SK-N-SH treated with all-trans-retinoic acid at 6 μM for 48 hours (cell line): ENCODE measurements at regions not wholly inside any gene's neighbourhood (a gene's known extent, or its start where the extent isn't known, plus 50 kb on each side); places are given as distances from the start of the nearest gene placed in this dataset.

Experiments used
- ATAC-seq: fragments of 200-7000 bp; cut with Tn5 transposase; 3 replicates; pipeline ENCODE4 v1.9.1; 2020; ENCODE audit warnings: mild to moderate bottlenecking, moderate library complexity
- ARNTL ChIP-seq: fragments of 450-650 bp; formaldehyde crosslinking; IDR thresholded peaks from 2 replicates; pipeline ENCODE4 v1.5.0; 2020; ENCODE audit warnings: low read depth, mild to moderate bottlenecking, moderate library complexity, borderline replicate concordance
- BACH2 ChIP-seq: fragments of 250-450 bp; sonication (Bioruptor Pico); IDR thresholded peaks from 2 replicates; pipeline ENCODE4 v1.9.0; 2021; ENCODE audit warnings: mild to moderate bottlenecking, borderline replicate concordance
- CSDC2 ChIP-seq: fragments of 250-450 bp; sonication (Bioruptor Pico); IDR thresholded peaks from 2 replicates; pipeline ENCODE4 v1.5.0; 2020; ENCODE audit warnings: mild to moderate bottlenecking, moderate library complexity
- GLIS3 ChIP-seq: fragments of 250-450 bp; sonication (Bioruptor Pico); IDR thresholded peaks from 2 replicates; pipeline ENCODE4 v1.5.0; 2020; ENCODE audit warnings: mild to moderate bottlenecking, moderate library complexity
- PATZ1 ChIP-seq: fragments of 250-450 bp; sonication (Bioruptor Pico); IDR thresholded peaks from 2 replicates; pipeline ENCODE4 v1.8.0; 2020; ENCODE audit warnings: mild to moderate bottlenecking, moderate library complexity, borderline replicate concordance
- PPARA ChIP-seq: fragments of 250-450 bp; sonication (Bioruptor Pico); IDR thresholded peaks from 2 replicates; pipeline ENCODE4 v1.5.0; 2020; ENCODE audit warnings: mild to moderate bottlenecking, borderline replicate concordance
- RARB ChIP-seq: fragments of 250-450 bp; sonication (Bioruptor Pico); IDR thresholded peaks from 2 replicates; pipeline ENCODE4 v1.8.0; 2021; ENCODE audit warnings: mild to moderate bottlenecking, moderate library complexity
- SNAI2 ChIP-seq: fragments of 250-450 bp; sonication (Bioruptor Pico); IDR thresholded peaks from 2 replicates; pipeline ENCODE4 v1.5.0; 2020; ENCODE audit warnings: mild to moderate bottlenecking, moderate library complexity
- TCF4 ChIP-seq: fragments of 250-450 bp; sonication (Bioruptor Pico); IDR thresholded peaks from 2 replicates; pipeline ENCODE4 v1.8.0; 2021; ENCODE audit warnings: mild to moderate bottlenecking, moderate library complexity, borderline replicate concordance
- TOX ChIP-seq: fragments of 250-450 bp; sonication (Bioruptor Pico); IDR thresholded peaks from 2 replicates; pipeline ENCODE4 v1.8.0; 2021; ENCODE audit warnings: mild to moderate bottlenecking, moderate library complexity, borderline replicate concordance
- ZC3H10 ChIP-seq: fragments of 250-450 bp; sonication (Bioruptor Pico); IDR thresholded peaks from 2 replicates; pipeline ENCODE4 v1.5.1; 2021; ENCODE audit warnings: mild to moderate bottlenecking, moderate library complexity
- ZFP3 ChIP-seq: fragments of 250-450 bp; sonication (Bioruptor Pico); IDR thresholded peaks from 2 replicates; pipeline ENCODE4 v1.5.0; 2020; ENCODE audit warnings: mild to moderate bottlenecking, moderate library complexity
- ZFP30 ChIP-seq: fragments of 450-650 bp; formaldehyde crosslinking; IDR thresholded peaks from 2 replicates; pipeline ENCODE4 v1.5.0; 2022; ENCODE audit warnings: mild to moderate bottlenecking, moderate library complexity
- ZNF565 ChIP-seq: fragments of 450-650 bp; formaldehyde crosslinking; conservative IDR thresholded peaks from 2 replicates; pipeline ENCODE4 v1.5.0; 2020; ENCODE audit warnings: low read depth, mild to moderate bottlenecking, moderate library complexity
- ZNF70 ChIP-seq: fragments of 450-650 bp; formaldehyde crosslinking; IDR thresholded peaks from 2 replicates; pipeline ENCODE4 v1.5.0; 2020; ENCODE audit warnings: mild to moderate bottlenecking, moderate library complexity
- ZNF8 ChIP-seq: fragments of 450-650 bp; formaldehyde crosslinking; IDR thresholded peaks from 2 replicates; pipeline ENCODE4 v1.5.0; 2020; ENCODE audit warnings: mild to moderate bottlenecking, moderate library complexity
- TF ChIP-seq, protein P1 (sequence below): fragments of 250-450 bp; sonication (Bioruptor Pico); IDR thresholded peaks from 2 replicates; pipeline ENCODE4 v1.8.0; 2021; ENCODE audit warnings: low read depth, mild to moderate bottlenecking, moderate library complexity, borderline replicate concordance
- TF ChIP-seq, protein P2 (sequence below): fragments of 250-450 bp; sonication (Bioruptor Pico); IDR thresholded peaks from 2 replicates; pipeline ENCODE4 v1.5.1; 2020; ENCODE audit warnings: low read depth, mild to moderate bottlenecking, moderate library complexity
- TF ChIP-seq, protein P3 (sequence below): fragments of 250-450 bp; sonication (Bioruptor Pico); IDR thresholded peaks from 2 replicates; pipeline ENCODE4 v1.5.1; 2021; ENCODE audit warnings: mild to moderate bottlenecking, moderate library complexity
- TF ChIP-seq, protein P4 (sequence below): fragments of 250-450 bp; sonication (Bioruptor Pico); IDR thresholded peaks from 2 replicates; pipeline ENCODE4 v1.5.0; 2020; ENCODE audit warnings: mild to moderate bottlenecking, moderate library complexity

- no peak for TF ChIP-seq RARB (CRISPR knock-in tag)
- TF ChIP-seq ZNF565 (CRISPR knock-in tag): no peak
- no peak for TF ChIP-seq ZNF70 (CRISPR knock-in tag)
- no peak for TF ChIP-seq PATZ1 (CRISPR knock-in tag)
- no peak for TF ChIP-seq GLIS3
- TF ChIP-seq BACH2 (CRISPR knock-in tag): no peak
- no peak for ATAC-seq
Measured at GRCh38 chr4:134126000-134126560, 75.5 kb downstream of the PABPC4L start.

- TF ChIP-seq TCF4 (CRISPR knock-in tag) (no peak), RARB (CRISPR knock-in tag) (no peak)
- no peak for ATAC-seq
Measured at GRCh38 chr4:134122903-134123302, 78.7 kb downstream of the PABPC4L start.

GRCh38 chr4:134117392-134118183 lies 84.0 kb downstream of the PABPC4L start:
- TF ChIP-seq ZFP30 (CRISPR knock-in tag) (no peak), ZC3H10 (CRISPR knock-in tag) (no peak), TOX (CRISPR knock-in tag) (no peak), ZNF70 (CRISPR knock-in tag) (no peak), ZNF8 (CRISPR knock-in tag) (no peak), TCF4 (CRISPR knock-in tag) (no peak), ZNF565 (CRISPR knock-in tag) (no peak), SNAI2 (CRISPR knock-in tag) (no peak), RARB (CRISPR knock-in tag) (no peak), CSDC2 (no peak), ARNTL (CRISPR knock-in tag) (no peak), ZFP3 (CRISPR knock-in tag) (no peak), GLIS3 (no peak), PPARA (CRISPR knock-in tag) (no peak)
- TF ChIP-seq, protein P1, sequence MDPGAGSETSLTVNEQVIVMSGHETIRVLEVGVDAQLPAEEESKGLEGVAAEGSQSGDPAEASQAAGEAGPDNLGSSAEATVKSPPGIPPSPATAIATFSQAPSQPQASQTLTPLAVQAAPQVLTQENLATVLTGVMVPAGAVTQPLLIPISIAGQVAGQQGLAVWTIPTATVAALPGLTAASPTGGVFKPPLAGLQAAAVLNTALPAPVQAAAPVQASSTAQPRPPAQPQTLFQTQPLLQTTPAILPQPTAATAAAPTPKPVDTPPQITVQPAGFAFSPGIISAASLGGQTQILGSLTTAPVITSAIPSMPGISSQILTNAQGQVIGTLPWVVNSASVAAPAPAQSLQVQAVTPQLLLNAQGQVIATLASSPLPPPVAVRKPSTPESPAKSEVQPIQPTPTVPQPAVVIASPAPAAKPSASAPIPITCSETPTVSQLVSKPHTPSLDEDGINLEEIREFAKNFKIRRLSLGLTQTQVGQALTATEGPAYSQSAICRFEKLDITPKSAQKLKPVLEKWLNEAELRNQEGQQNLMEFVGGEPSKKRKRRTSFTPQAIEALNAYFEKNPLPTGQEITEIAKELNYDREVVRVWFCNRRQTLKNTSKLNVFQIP (CRISPR knock-in tag): no peak
- TF ChIP-seq, protein P2, sequence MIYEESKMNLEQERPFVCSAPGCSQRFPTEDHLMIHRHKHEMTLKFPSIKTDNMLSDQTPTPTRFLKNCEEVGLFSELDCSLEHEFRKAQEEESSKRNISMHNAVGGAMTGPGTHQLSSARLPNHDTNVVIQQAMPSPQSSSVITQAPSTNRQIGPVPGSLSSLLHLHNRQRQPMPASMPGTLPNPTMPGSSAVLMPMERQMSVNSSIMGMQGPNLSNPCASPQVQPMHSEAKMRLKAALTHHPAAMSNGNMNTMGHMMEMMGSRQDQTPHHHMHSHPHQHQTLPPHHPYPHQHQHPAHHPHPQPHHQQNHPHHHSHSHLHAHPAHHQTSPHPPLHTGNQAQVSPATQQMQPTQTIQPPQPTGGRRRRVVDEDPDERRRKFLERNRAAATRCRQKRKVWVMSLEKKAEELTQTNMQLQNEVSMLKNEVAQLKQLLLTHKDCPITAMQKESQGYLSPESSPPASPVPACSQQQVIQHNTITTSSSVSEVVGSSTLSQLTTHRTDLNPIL (CRISPR knock-in tag): no peak
- TF ChIP-seq, protein P3, sequence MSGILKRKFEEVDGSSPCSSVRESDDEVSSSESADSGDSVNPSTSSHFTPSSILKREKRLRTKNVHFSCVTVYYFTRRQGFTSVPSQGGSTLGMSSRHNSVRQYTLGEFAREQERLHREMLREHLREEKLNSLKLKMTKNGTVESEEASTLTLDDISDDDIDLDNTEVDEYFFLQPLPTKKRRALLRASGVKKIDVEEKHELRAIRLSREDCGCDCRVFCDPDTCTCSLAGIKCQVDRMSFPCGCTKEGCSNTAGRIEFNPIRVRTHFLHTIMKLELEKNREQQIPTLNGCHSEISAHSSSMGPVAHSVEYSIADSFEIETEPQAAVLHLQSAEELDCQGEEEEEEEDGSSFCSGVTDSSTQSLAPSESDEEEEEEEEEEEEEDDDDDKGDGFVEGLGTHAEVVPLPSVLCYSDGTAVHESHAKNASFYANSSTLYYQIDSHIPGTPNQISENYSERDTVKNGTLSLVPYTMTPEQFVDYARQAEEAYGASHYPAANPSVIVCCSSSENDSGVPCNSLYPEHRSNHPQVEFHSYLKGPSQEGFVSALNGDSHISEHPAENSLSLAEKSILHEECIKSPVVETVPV: no peak
- TF ChIP-seq, protein P4, sequence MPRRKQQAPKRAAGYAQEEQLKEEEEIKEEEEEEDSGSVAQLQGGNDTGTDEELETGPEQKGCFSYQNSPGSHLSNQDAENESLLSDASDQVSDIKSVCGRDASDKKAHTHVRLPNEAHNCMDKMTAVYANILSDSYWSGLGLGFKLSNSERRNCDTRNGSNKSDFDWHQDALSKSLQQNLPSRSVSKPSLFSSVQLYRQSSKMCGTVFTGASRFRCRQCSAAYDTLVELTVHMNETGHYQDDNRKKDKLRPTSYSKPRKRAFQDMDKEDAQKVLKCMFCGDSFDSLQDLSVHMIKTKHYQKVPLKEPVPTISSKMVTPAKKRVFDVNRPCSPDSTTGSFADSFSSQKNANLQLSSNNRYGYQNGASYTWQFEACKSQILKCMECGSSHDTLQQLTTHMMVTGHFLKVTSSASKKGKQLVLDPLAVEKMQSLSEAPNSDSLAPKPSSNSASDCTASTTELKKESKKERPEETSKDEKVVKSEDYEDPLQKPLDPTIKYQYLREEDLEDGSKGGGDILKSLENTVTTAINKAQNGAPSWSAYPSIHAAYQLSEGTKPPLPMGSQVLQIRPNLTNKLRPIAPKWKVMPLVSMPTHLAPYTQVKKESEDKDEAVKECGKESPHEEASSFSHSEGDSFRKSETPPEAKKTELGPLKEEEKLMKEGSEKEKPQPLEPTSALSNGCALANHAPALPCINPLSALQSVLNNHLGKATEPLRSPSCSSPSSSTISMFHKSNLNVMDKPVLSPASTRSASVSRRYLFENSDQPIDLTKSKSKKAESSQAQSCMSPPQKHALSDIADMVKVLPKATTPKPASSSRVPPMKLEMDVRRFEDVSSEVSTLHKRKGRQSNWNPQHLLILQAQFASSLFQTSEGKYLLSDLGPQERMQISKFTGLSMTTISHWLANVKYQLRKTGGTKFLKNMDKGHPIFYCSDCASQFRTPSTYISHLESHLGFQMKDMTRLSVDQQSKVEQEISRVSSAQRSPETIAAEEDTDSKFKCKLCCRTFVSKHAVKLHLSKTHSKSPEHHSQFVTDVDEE: no peak
- no peak for ATAC-seq
